HG03354 (cell line): ENCODE measurements at regions not wholly inside any gene's neighbourhood (a gene's known extent, or its start where the extent isn't known, plus 50 kb on each side); places are given as distances from the start of the nearest gene placed in this dataset.

Experiments
- ATAC-seq: cut with Tn5 transposase; IDR thresholded peaks from one replicate; pipeline ENCODE4 v1.9.1; 2021; ENCODE audit warnings: mild to moderate bottlenecking; ENCODE audit not compliant: unreplicated experiment, poor library complexity, severe bottlenecking

DNA sequence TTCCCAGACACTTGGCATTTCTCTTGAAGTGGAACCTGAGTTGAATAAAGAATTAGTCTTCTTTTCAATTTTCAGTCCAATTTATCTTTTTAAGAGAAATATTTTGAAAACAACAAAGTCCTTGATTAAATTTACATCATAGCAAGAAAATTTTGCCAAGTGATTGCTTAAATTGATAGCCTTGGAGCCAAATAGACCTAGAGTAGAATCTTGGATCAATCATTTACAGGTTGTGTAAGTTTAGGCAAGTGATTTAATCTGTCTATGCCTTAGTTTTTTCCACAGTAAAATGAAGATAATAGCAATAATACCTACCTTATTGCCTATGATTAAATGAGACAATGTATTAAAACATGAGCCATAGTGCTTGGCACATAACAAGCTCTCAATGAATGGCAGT is 113.9 kb downstream of the LHX9 start:
- ATAC-seq, result no peak

GRCh38 chr1:198032668-198033067 is 115.5 kb downstream of the LHX9 start:
- ATAC-seq, result no peak

GRCh38 chr1:198040880-198041279 is 115.9 kb upstream of the NEK7 start:
- no peak for ATAC-seq

DNA sequence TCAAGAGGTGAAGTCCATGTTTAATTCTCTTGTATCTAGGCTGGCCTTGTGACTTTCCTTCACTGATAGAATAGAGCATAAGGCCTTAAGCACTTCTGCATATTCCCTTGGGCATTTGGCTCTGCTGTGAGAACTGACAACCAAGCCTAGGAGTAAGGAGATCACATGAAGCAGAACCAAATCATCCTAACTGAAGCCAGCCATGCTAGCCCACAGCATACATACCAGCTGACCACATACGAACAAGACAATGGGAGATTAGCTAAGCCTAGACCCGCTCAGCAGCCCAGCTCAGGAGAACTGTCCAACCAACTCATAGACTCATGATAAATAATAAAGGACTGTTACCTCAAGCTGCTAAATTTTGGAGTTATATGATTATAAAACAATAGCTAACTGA is 114.6 kb upstream of the NEK7 start:
- ATAC-seq, result no peak

GRCh38 chr1:198047913-198048312 is 108.9 kb upstream of the NEK7 start:
- ATAC-seq, result no peak

DNA sequence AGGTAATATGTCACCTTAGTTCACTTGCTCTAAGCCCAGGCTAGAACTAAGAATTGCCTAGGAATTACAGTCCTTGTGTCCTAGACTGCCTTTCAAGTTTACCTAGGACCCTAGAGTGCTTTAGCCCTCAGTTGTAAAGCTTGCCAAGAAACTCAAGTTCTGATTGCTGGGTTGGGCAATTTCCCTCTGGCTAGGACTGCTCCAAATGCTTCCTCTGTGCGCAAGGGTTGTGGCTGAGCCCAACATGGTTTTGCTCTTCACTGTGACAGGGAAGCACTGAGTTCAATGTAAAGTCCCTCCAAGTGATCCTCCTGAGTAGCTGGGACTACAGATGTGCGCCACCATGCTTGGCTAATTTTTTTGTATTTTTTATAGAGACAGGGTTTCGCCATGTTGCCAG is 102.3 kb upstream of the NEK7 start:
- no peak for ATAC-seq

DNA sequence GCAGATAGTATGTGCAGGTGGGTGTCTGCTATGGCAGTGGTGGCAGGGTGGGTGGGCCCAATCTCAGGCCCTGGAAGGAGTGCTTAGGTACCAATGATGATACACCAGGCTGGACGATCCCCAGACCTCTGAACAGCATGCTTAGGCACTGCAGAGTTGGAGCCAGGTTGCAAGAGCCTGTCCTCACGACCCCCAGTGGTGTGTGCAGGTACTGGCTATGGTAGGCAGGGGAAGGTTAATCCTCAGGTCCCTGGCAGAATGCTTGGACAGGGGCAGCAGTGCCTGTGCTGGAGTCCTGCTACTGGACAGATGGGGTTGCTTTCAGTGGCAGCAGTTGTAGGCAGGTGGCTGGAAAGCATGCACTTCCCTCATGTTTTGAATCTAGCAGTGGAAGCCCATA is 100.5 kb upstream of the NEK7 start:
- ATAC-seq, result peak; percentile 91

- no peak for ATAC-seq
Observed at GRCh38 chr1:198064181-198064580, 92.6 kb upstream of the NEK7 start.

DNA sequence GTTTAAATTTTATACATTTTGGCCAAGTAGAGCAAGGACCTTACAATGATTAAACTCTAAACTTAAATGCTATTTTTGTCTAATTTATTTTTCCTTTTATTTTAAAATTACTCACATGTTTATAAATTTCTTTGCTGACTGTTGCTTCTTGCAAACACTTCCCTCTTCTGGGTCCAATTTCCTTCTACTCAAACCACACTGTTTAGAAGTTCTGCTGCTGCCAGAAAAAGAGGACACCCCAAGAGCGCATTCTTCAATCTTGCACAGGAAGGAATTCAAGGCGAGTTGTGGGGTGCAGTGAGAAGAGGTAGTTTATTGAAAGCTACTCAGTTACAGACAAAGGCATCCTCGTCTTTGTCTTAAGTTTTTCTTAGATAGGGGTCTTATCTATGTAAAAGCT is 88.5 kb upstream of the NEK7 start:
- ATAC-seq, result no peak

DNA sequence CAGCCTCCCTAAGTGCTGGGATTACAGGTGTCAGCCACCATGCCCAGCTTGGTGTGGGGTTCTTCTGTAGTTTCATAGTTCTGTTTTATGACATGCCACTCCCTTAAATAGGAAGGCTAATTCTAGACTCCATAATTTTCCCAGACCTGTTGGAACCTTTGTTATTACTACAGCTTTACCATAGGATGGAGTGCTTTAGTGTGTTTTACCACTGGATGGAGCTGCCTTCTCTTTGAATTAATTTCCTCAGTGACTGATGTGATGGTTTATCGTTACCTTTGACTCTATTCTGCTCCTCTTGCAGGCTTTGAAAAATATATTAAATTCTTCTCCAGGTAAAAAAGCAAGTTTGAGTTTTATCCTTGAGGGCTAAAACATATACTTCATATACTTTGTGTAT is 84.6 kb upstream of the NEK7 start:
- ATAC-seq, result no peak

DNA sequence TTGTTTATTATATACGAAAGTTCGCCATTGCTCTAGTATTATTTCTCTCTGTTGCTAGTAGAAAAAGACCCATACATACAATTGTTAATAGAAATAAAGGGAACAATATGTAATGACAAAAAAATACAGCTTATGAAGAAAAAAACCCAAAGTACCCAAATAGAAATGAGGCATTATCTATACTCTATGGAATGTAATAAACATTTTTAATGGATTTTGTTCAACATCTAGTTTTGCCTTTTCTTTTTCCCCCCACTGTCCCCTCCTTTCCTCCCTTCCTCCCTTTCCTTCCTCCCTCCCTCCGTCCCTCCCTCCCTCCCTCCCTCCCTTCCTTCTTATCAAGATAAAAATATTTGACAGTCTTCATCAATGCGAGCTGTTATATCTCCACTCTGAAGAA is 81.5 kb upstream of the NEK7 start:
- ATAC-seq, result no peak

- no peak for ATAC-seq
Observed at GRCh38 chr1:198079432-198079951, 77.3 kb upstream of the NEK7 start.

- ATAC-seq, result no peak
Observed at GRCh38 chr1:198082576-198082975, 74.2 kb upstream of the NEK7 start.

- no peak for ATAC-seq
Observed at GRCh38 chr1:198083549-198083948, 73.2 kb upstream of the NEK7 start.

GRCh38 chr1:198084241-198084908 is 72.4 kb upstream of the NEK7 start:
- ATAC-seq, result no peak

DNA sequence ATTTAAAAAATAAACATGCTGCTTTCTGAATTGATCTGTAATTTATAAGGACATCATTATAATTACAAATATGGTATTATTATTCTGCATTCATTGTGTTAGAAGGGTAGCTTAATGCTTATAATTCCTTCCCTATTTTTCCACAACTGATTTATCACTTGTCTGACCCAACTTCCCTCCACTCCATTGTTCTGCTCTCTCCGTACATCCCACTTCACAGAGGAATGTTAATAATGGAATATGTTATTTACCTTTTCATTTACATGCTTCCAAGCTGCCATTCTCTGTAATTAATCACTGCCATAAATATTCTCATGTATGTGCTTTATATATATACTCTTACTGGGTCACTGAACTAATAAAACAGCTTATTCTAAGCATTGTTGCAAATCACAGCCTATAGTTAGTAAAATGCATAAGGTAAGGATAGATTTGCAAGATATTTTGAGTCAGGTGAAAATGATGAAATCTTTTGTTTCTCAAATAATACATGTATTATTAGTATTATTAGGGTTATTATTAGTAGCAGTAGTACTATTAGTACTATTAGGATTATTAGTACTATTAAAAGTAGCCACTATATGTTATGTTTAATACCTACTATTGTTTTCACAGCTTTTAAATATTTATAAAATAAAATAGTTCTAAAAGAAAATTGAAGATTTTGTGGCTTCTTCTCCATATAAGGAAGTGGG is 70.6 kb upstream of the NEK7 start:
- no peak for ATAC-seq

DNA sequence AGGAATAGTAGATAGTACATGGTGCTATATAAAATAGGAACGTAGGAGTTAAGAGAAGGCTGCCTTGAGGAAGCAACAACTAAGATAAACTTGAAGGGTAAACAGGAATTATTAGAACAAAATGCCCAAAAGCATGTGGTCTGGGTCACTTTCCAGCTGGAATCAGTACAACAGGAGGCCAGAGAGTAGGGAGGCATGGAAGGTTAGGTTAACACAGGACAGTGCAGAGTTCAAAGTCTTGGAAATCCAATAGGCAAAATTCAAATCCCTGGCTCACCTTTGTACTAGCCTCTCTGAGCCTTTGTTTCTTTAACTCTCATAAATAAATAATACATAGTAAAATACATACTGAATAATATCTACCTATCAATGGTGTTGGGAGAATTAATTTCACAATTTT is 69.0 kb upstream of the NEK7 start:
- ATAC-seq, result no peak

DNA sequence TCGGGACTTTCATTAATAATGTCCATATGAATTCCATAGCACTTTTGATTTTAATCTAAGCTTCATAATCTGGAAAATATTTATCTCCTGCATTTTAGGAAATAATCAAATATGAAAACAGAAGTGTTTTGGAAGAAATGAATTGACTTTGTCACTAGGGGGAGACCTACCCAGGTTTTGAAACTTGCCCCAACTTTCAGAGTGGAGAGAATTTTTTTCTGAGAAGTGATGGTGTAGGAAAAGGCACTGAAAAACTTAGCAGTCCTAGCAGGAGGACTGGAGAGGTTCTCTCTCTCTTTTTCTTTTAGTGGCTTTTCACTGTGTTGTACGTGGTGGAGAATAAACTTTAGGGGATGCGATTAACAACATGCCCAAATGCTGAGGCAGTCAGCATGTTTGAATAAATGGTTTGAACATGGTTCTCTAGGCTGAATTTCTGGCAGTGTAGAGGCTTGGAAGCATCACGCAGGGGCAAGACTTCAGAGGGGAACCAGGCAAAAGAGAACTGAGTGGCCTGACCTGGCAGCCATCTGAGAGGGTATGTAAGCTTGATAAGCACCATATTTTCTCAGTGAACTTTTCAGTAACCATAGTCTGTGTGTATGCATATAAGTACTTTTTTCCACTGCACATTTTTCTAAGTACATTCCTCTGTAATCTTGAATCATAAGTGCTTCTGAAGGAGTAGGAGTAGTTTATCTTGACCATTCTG is 68.3 kb upstream of the NEK7 start:
- peak; percentile 70 for ATAC-seq

GRCh38 chr1:198096390-198096789 is 60.4 kb upstream of the NEK7 start:
- ATAC-seq, result no peak

DNA sequence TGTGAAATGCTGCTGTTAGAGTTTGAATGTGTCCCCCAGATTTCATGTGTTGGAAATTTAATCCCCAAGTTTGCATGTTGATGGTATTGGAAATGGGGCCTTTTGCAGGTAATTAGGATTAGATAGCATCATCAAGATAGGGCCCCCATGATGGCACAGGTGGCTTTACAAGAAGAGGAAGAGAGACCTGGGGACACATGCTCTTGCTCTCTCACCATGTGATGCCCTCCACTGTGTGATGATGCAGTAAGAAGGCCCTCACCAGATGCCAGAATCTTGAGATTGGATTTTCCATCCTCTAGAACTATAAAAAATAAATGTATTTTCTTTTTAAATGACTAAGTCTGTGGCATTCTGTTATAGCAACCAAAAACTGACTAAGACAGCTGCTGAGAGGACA is 57.0 kb upstream of the NEK7 start:
- ATAC-seq, result no peak
